ENCODE measurements at regions not wholly inside any gene's neighbourhood (a gene's known extent, or its start where the extent isn't known, plus 50 kb on each side); places are given as distances from the start of the nearest gene placed in this dataset.

DNA sequence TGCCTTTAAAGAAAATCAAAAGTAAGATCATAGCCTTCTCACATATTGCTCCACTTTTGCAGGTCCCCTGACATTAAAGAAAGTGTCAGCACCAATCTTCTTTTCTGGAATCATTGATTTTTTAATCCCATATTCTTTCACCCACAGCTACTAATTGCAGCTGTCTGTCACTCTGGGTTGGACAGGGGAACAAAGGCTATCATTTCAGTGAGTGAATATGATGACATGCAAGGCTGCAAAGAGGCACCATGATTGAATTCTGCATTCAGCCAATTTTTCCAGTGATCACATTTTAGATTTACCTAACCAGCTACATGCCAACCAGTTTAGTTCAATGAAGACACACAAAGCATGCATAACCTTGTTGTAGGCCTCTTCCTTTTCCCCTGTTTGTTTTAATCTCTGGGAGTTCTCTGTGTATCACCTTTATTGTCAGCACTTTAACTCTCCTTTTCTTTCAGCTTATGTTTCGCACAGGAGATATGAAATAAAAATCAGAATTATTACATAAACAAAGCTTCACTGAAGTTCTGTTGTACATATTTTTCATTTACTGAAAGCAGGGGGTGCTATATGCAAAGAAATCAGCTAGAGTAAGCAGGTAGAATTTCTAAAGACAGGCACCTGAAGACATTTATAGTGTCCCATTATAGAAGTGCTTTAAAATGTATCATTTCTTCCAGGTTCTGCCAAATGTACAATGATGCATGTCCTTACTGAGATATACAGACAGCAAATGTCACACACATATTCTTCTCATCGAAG is 584.8 kb downstream of the PLA2G4A start:
- no peaks in the 10 kb centered on the region for H3K9me3 ChIP-seq (ENCODE audit: control insufficient read depth in 2 of 3, insufficient read depth in 1 of 3, low read length in 3 of 3)
- no peaks in the 10 kb centered on the region for H3K4me1 ChIP-seq (ENCODE audit: control insufficient read depth in 2 of 3, insufficient read depth in 2 of 3, low read depth in 1 of 3, low read length in 3 of 3)
- H3K9ac ChIP-seq (ENCODE audit: low read length in 3 of 3), result no peak overlapping the region
- peak in 1 of 5 donors; percentile 5 for DNase-seq
- FAIRE-seq, result no peak
- no peaks in the 10 kb centered on the region for H3K36me3 ChIP-seq (ENCODE audit: control insufficient read depth in 2 of 3, insufficient read depth in 3 of 3, low read length in 3 of 3)
- intact Hi-C loops (cut with DNase I), result no loop called here
- no peak overlapping the region for H3K4me3 ChIP-seq (ENCODE audit: low read length in 3 of 3)
- TF ChIP-seq, protein P1, sequence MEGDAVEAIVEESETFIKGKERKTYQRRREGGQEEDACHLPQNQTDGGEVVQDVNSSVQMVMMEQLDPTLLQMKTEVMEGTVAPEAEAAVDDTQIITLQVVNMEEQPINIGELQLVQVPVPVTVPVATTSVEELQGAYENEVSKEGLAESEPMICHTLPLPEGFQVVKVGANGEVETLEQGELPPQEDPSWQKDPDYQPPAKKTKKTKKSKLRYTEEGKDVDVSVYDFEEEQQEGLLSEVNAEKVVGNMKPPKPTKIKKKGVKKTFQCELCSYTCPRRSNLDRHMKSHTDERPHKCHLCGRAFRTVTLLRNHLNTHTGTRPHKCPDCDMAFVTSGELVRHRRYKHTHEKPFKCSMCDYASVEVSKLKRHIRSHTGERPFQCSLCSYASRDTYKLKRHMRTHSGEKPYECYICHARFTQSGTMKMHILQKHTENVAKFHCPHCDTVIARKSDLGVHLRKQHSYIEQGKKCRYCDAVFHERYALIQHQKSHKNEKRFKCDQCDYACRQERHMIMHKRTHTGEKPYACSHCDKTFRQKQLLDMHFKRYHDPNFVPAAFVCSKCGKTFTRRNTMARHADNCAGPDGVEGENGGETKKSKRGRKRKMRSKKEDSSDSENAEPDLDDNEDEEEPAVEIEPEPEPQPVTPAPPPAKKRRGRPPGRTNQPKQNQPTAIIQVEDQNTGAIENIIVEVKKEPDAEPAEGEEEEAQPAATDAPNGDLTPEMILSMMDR (IDR thresholded peaks at IDR 0.05; ENCODE audit: borderline replicate concordance, extremely low read depth, insufficient read depth), result no peak
- no peaks in the 10 kb centered on the region for H3K27me3 ChIP-seq (ENCODE audit: control insufficient read depth, insufficient read depth, low read length)
- no peak overlapping the region for H3K27ac ChIP-seq (ENCODE audit: low read depth in 2 of 2, low read length in 2 of 2)

DNA sequence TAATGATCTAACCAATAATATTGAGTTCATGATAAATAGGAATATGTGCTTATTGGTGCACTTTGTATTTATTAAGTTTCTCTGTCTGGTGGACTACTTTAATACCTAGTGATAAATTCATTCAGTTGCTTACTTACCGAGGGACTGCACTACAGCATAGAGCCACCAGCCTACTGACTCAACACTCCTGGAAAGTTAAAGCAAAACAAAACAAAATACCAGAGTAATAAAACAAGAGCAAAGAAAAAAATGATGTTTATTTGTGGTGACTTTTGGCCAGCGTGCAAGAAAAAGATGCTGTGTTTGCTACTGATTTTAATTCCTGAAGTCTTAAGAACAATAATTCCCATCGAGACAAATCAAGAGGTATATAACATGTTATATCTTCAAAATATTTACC is 586.3 kb downstream of the PLA2G4A start:
- FAIRE-seq, result no peak
- no peak overlapping the region for H3K9ac ChIP-seq (ENCODE audit: low read length in 3 of 3)

DNA sequence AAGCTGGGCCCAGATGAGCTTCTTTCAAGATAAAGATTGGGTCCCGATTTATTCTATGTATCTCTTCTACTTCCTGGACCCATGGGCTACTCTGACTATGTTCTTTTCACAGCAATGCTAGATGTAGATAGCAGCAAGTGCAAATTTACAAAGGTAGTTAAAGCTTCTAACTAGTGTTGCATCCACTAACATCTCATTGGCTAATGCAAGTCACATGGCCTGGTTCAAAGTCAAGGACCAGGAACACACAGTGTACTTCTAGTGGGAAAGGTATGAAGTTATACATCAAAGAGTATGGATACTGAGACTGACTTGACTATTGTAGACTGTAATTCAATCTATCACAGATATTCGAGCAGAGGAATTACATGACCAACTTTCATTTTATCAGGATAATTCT is 588.8 kb downstream of the PLA2G4A start:
- Histone ChIP-seq H3K9ac (ENCODE audit: low read length in 3 of 3) (no peak overlapping the region), H3K9me3 (ENCODE audit: control insufficient read depth in 2 of 3, insufficient read depth in 1 of 3, low read length in 3 of 3) (no peaks in the 10 kb centered on the region), H3K36me3 (ENCODE audit: control insufficient read depth in 2 of 3, insufficient read depth in 3 of 3, low read length in 3 of 3) (no peaks in the 10 kb centered on the region), H3K4me1 (ENCODE audit: control insufficient read depth in 2 of 3, insufficient read depth in 2 of 3, low read depth in 1 of 3, low read length in 3 of 3) (no peaks in the 10 kb centered on the region), H3K4me3 (ENCODE audit: low read length in 3 of 3) (no peak overlapping the region), H3K27me3 (ENCODE audit: control insufficient read depth, insufficient read depth, low read length) (no peaks in the 10 kb centered on the region), H3K27ac (ENCODE audit: low read depth in 2 of 2, low read length in 2 of 2) (no peak overlapping the region)
- FAIRE-seq (no peak), DNase-seq (no peak)
- TF ChIP-seq, protein P1 (IDR thresholded peaks at IDR 0.05; ENCODE audit: borderline replicate concordance, extremely low read depth, insufficient read depth), result no peak
- intact Hi-C loops (cut with DNase I), result no loop called here

More for the DNA sequence above, 586.3 kb downstream of the PLA2G4A start:
- TF ChIP-seq, protein P1 (IDR thresholded peaks at IDR 0.05; ENCODE audit: borderline replicate concordance, extremely low read depth, insufficient read depth), result no peak
- Histone ChIP-seq H3K4me1 (ENCODE audit: control insufficient read depth in 2 of 3, insufficient read depth in 2 of 3, low read depth in 1 of 3, low read length in 3 of 3) (no peaks in the 10 kb centered on the region), H3K27me3 (ENCODE audit: control insufficient read depth, insufficient read depth, low read length) (no peaks in the 10 kb centered on the region), H3K9me3 (ENCODE audit: control insufficient read depth in 2 of 3, insufficient read depth in 1 of 3, low read length in 3 of 3) (no peaks in the 10 kb centered on the region), H3K36me3 (ENCODE audit: control insufficient read depth in 2 of 3, insufficient read depth in 3 of 3, low read length in 3 of 3) (no peaks in the 10 kb centered on the region), H3K4me3 (ENCODE audit: low read length in 3 of 3) (no peak overlapping the region), H3K27ac (ENCODE audit: low read depth in 2 of 2, low read length in 2 of 2) (no peak overlapping the region)
- intact Hi-C loops (cut with DNase I), result no loop called here
- DNase-seq, result no peak
